ENCODE measurements at regions not wholly inside any gene's neighbourhood (a gene's known extent, or its start where the extent isn't known, plus 50 kb on each side); places are given as distances from the start of the nearest gene placed in this dataset.

GRCh38 chr13:89383891-89384290 lies 1712.7 kb downstream of the SLITRK5 start:
- TF ChIP-seq, protein P1, sequence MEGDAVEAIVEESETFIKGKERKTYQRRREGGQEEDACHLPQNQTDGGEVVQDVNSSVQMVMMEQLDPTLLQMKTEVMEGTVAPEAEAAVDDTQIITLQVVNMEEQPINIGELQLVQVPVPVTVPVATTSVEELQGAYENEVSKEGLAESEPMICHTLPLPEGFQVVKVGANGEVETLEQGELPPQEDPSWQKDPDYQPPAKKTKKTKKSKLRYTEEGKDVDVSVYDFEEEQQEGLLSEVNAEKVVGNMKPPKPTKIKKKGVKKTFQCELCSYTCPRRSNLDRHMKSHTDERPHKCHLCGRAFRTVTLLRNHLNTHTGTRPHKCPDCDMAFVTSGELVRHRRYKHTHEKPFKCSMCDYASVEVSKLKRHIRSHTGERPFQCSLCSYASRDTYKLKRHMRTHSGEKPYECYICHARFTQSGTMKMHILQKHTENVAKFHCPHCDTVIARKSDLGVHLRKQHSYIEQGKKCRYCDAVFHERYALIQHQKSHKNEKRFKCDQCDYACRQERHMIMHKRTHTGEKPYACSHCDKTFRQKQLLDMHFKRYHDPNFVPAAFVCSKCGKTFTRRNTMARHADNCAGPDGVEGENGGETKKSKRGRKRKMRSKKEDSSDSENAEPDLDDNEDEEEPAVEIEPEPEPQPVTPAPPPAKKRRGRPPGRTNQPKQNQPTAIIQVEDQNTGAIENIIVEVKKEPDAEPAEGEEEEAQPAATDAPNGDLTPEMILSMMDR (IDR thresholded peaks at IDR 0.05), result no peak
- no peak for TF ChIP-seq POLR2A (IDR thresholded peaks at IDR 0.05)

Data from esophagus squamous epithelium (tissue), 4 donors.